MV-4-11 (cell line): ENCODE measurements at regions not wholly inside any gene's neighbourhood (a gene's known extent, or its start where the extent isn't known, plus 50 kb on each side); places are given as distances from the start of the nearest gene placed in this dataset.

Experiments used
- DNase-seq: peaks from one replicate; lab custom pipeline; 2025; lab: John Stamatoyannopoulos, UW

DNA sequence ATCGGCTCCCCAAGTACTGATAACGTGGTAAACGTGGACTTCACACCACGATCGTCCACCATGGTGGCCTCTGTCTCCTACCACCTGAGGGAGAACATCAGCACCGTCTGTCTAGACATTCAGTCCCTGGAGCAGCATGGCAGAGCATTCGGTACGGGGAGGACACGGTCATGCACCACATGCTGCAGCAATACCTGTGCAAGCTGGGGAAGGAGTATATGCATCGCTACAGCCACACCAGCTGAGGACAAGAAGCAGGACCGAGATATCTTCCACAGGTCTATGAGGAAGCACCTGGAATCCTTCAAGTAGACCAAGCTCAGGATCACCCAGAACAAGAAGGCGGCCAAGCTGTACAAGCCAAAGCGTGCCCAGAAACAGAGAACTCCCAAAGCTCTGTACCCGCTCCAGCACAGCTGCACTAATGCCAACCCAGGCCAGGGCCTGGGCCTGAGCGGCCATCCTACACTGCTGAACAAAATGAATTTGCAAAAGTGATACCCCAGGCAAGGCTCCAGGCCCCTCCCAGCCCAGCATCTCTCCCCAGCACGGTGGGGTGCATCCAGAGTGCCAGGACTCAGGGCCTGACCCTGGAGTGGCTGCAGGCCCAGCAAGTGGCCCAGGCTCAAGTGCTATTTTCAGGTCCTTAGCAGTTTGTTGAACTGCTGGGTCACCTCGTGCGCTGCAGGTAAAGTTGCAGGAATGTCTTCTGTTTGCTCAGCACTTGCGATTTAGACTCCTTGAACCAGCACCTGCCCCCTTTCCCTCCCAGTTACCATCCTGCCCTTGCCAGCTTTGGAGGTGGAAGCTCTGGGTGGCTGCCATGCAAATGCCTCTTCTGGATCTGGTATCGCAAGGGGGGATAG, 119.3 kb upstream of the SERPIND1 start:
- DNase-seq: no peak

DNA sequence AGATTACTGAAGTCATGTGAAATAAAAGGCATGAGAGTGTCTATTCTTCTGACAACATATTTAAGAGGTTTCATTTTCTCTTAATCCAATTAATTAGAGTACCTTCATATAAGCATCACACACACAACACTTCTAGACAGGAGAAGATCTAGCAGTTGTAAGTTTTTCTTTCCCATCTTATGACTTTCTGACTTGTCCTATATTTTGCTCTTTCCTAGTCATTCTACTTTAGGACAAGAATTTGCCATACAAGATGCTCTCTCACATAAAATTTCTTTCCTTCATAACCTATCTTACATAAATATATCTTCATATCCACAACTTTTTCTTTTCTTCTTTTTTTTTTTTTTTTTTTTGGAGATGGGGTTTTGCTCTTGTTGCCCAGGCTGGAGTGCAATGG, 118.3 kb upstream of the SERPIND1 start:
- no peak for DNase-seq

DNA sequence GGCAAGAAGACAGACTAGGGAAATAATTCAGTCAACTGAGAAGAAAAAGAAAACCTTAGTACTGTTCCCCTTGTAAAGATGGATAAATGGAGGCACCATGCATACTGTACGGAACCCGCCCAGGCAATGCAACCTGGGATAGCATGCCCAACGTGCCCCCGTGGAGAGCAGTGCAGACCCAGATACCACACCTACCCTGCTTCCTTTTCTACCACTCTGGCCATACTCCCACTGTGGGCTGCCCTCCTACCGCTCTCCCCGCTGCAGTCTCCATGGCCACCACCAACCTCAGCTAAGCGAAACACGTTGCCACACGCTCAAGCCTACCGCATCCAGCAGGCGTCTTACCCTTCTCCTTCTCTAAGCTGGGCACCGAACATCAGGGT, 117.4 kb upstream of the SERPIND1 start:
- DNase-seq: no peak

DNA sequence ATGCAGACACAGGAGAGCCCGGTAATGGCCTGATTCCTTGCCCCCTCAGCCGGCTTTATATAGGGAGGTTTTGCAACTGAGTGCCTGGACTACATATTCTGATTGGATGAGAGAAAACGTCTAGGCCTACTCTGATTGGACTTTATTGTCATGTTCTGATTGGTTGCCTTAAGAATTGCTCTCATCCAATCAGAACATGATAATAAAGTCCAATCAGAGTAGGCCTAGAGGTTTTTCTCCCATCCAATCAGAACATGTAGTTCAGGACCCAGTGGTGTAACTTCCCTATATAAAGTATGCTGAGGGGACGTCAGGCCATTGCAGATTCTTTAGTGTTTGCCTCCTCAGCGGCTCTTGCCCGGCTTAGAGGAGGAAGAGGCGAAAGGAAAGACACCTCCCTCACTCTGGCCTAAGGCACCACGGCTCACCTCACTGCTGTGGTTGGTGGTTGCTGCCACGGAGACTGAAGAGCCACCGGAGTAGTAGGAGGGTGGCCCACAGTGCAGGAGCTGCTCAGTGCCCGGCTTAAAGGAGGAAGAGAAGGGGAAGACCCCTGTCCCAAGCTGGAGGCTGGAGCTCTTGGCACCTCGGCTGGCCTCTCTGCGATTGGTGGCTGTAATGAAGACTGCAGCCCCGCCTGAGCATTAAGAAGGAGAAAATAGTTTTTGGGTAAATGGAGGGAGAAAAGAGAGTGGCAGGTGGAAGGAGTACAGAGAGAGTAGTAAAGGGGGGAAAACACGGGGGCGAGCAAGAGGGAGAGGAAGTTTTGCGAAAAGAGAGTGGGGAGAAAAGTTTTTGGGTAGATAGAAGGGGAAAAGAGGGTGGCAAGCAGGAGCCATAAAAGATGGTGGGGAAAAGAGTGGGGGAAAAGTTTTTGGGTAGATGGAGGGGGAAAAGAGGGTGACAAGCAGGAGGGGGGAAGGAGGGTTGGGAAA, 116.7 kb upstream of the SERPIND1 start:
- peak; percentile 29 for DNase-seq
